ENCODE measurements at regions not wholly inside any gene's neighbourhood (a gene's known extent, or its start where the extent isn't known, plus 50 kb on each side); places are given as distances from the start of the nearest gene placed in this dataset.

- DNase-seq: no peak
Observed at GRCh38 chr6:166008441-166009369, 158.9 kb downstream of the TBXT start.

GRCh38 chr6:166007349-166008263 lies 160.0 kb downstream of the TBXT start:
- DNase-seq: no peak

- DNase-seq: no peak
Observed at GRCh38 chr6:166006900-166007301, 160.8 kb downstream of the TBXT start.

- DNase-seq: no peak
Observed at GRCh38 chr6:166005944-166006899, 161.4 kb downstream of the TBXT start.

GRCh38 chr6:166005401-166005943 lies 162.2 kb downstream of the TBXT start:
- no peak for DNase-seq

- no peak for DNase-seq
Observed at GRCh38 chr6:166004876-166005275, 162.8 kb downstream of the TBXT start.

GRCh38 chr6:166004471-166004870 lies 163.2 kb downstream of the TBXT start:
- DNase-seq: no peak

- DNase-seq: no peak
Observed at GRCh38 chr6:166003569-166003968, 164.1 kb downstream of the TBXT start.

- no peak for DNase-seq
Observed at GRCh38 chr6:166001359-166001758, 166.3 kb downstream of the TBXT start.

- DNase-seq: no peak
Observed at GRCh38 chr6:165999279-165999678, 168.4 kb downstream of the TBXT start.

- no peak for DNase-seq
Observed at GRCh38 chr6:165998072-165998471, 169.6 kb downstream of the TBXT start.

GRCh38 chr6:165991341-165991740 lies 176.3 kb downstream of the TBXT start:
- DNase-seq: no peak

- no peak for DNase-seq
Observed at GRCh38 chr6:165990216-165990615, 177.4 kb downstream of the TBXT start.

GRCh38 chr6:165988757-165989456 lies 178.7 kb downstream of the TBXT start:
- DNase-seq: no peak

GRCh38 chr6:165988302-165988756 lies 179.3 kb downstream of the TBXT start:
- no peak for DNase-seq

- no peak for DNase-seq
Observed at GRCh38 chr6:165987483-165988301, 180.0 kb downstream of the TBXT start.

GRCh38 chr6:165986914-165987482 lies 180.7 kb downstream of the TBXT start:
- no peak for DNase-seq

GRCh38 chr6:165986311-165986913 lies 181.2 kb downstream of the TBXT start:
- no peak for DNase-seq

GRCh38 chr6:165985806-165986299 lies 181.8 kb downstream of the TBXT start:
- DNase-seq: no peak

All from stimulated activated CD4-positive, alpha-beta T cell treated with anti-CD3 and anti-CD28 coated beads, Interleukin-4, amount 100 ng/mL, for 4 hours (primary cell).